Ascending aorta (tissue), 2 donors: ENCODE measurements at regions not wholly inside any gene's neighbourhood (a gene's known extent, or its start where the extent isn't known, plus 50 kb on each side); places are given as distances from the start of the nearest gene placed in this dataset.

Source experiments
- DNase-seq, 2 donors: peaks; one replicate each; pipeline ENCODE4 v3.0.0-alpha.2; 2019; ENCODE audit warnings: low spot score in 2 of 2
- H3K27ac ChIP-seq, 2 donors: fragments of 200-600 bp; sonication (generic); one replicate each; pipeline ENCODE4 v1.5.1; 2016 to 2017; ENCODE audit warnings: mild to moderate bottlenecking in 1 of 2
- H3K27me3 ChIP-seq: fragments of 200-600 bp; sonication (generic); one replicate; pipeline ENCODE4 v1.5.1; 2017
- H3K36me3 ChIP-seq, 2 donors: fragments of 200-600 bp; sonication (generic); one replicate each; pipeline ENCODE4 v1.5.1; 2016
- H3K4me1 ChIP-seq, 2 donors: fragments of 200-600 bp; sonication (generic); one replicate each; pipeline ENCODE4 v1.5.1; 2016 to 2017; ENCODE audit warnings: mild to moderate bottlenecking in 1 of 2
- H3K4me3 ChIP-seq, 2 donors: fragments of 200-600 bp; sonication (generic); one replicate each; pipeline ENCODE4 v1.5.1; 2016 to 2017; ENCODE audit warnings: mild to moderate bottlenecking in 1 of 2
- H3K9me3 ChIP-seq, 2 donors: fragments of 200-600 bp; sonication (generic); one replicate each; pipeline ENCODE4 v1.5.1; 2016
- intact Hi-C: fragments of 100-400 bp; cut with DNase I; formaldehyde crosslinking; loops from one replicate; pipeline ENCODE4 v1.15.1; 2023
- TF ChIP-seq, protein P1 (sequence below), 3 experiments: fragments of 200-600 bp in 2 of 3; fragments of 450-650 bp in 1 of 3; sonication (generic) in 2 of 3; IDR thresholded peaks; one replicate each; pipeline ENCODE4 v1.5.1; 2016 to 2019; ENCODE audit warnings: antibody characterized with exemption in 3 of 3, mild to moderate bottlenecking in 1 of 3, moderate library complexity in 1 of 3

- no peak for DNase-seq
- H3K4me1 ChIP-seq, result no peaks in the 10 kb centered on the region
- H3K27me3 ChIP-seq, result no peaks in the 10 kb centered on the region
These were observed 237.7 kb upstream of the C1orf174 start for GRCh38 chr1:4137621-4138415.

DNA sequence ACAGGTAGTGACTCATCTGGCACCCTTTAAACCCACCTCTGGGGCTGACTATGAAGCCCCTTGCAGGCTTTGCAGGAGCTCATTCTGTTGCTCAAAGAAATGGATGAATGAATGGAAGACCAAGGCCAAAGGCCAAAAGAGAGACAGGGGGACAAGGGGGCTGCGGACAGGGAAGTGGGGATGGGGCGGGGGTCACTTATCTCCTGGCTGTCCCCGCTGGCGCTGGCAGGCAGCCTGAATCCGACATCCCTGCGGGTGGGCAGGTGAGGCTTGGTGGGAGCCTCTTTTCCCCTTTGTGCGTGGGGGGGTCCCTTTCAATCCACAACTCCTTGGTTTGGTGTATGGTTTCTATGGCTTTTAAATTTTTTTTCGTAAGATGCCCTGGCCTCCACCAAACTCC lies 239.6 kb upstream of the C1orf174 start:
- no peak for DNase-seq
- H3K27me3 ChIP-seq, result no peaks in the 10 kb centered on the region
- no peak overlapping the region for H3K4me3 ChIP-seq
- no peaks in the 10 kb centered on the region for H3K4me1 ChIP-seq
- no peak overlapping the region for H3K27ac ChIP-seq
- intact Hi-C loops, result no loop called here
- TF ChIP-seq, protein P1, sequence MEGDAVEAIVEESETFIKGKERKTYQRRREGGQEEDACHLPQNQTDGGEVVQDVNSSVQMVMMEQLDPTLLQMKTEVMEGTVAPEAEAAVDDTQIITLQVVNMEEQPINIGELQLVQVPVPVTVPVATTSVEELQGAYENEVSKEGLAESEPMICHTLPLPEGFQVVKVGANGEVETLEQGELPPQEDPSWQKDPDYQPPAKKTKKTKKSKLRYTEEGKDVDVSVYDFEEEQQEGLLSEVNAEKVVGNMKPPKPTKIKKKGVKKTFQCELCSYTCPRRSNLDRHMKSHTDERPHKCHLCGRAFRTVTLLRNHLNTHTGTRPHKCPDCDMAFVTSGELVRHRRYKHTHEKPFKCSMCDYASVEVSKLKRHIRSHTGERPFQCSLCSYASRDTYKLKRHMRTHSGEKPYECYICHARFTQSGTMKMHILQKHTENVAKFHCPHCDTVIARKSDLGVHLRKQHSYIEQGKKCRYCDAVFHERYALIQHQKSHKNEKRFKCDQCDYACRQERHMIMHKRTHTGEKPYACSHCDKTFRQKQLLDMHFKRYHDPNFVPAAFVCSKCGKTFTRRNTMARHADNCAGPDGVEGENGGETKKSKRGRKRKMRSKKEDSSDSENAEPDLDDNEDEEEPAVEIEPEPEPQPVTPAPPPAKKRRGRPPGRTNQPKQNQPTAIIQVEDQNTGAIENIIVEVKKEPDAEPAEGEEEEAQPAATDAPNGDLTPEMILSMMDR (IDR thresholded peaks at IDR 0.05), result no peak
- H3K9me3 ChIP-seq, result no peaks in the 10 kb centered on the region
- H3K36me3 ChIP-seq, result no peaks in the 10 kb centered on the region

More at GRCh38 chr1:4137621-4138415, 237.7 kb upstream of the C1orf174 start:
- TF ChIP-seq, protein P1 (IDR thresholded peaks at IDR 0.05), result no peak
- Histone ChIP-seq H3K36me3 (no peaks in the 10 kb centered on the region), H3K9me3 (no peaks in the 10 kb centered on the region), H3K27ac (no peak overlapping the region), H3K4me3 (no peak overlapping the region)
- intact Hi-C loops, result no loop called here

DNA sequence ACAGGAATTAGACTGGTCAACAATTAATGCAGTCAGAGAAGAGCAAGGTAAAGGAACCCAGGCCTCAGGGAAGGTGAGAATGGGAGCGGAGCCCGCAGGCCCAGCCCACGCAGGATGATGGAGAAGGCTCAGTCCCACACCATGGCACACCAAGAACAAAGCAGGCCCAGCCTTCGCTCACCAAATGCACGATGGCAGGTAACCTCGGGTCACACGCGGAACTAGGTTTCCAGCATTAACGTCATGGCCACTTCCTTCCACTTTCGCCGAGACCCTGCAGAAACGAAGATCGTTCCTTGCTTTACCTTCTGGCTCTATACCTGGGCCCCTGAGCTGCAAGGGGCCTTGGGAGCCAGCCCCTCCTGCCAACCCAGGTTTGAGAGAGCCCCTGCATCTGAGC lies 240.2 kb upstream of the C1orf174 start:
- no peaks in the 10 kb centered on the region for H3K4me1 ChIP-seq
- TF ChIP-seq, protein P1 (IDR thresholded peaks at IDR 0.05), result no peak
- H3K4me3 ChIP-seq, result no peak overlapping the region
- no peaks in the 10 kb centered on the region for H3K36me3 ChIP-seq
- H3K27me3 ChIP-seq, result no peaks in the 10 kb centered on the region
- no peaks in the 10 kb centered on the region for H3K9me3 ChIP-seq
- H3K27ac ChIP-seq, result no peak overlapping the region
- intact Hi-C loops, result no loop called here
- no peak for DNase-seq

GRCh38 chr1:4140821-4141220 lies 240.7 kb upstream of the C1orf174 start:
- DNase-seq, result no peak
- Histone ChIP-seq H3K4me3 (no peak overlapping the region), H3K36me3 (no peaks in the 10 kb centered on the region), H3K4me1 (no peaks in the 10 kb centered on the region), H3K9me3 (no peaks in the 10 kb centered on the region), H3K27ac (no peak overlapping the region), H3K27me3 (no peaks in the 10 kb centered on the region)
- TF ChIP-seq, protein P1 (IDR thresholded peaks at IDR 0.05), result no peak
- intact Hi-C loops, result no loop called here

DNA sequence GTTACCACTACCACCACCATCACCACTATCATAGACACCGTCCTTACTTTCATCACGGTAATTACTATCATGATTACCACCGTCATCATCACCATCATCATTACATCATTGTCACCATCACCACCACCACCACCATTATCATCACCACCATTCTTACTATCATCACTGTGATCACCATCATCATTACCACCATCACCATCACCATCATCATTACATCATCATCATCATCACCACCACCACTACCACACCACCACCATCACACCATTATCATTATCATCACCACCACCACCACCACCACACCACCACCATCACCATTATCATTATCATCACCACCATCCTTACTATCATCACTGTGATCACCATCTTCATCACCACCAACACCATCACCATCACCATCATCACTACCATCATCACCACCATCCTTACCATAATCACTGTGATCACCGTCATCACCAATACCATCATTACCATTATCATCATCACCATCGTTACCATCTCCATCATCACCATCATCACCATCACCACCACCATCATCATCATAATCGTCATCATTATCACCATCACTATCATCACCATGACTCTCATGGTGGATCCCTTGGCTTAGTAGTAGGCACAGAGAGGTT lies 244.4 kb upstream of the C1orf174 start:
- H3K27ac ChIP-seq, result no peak overlapping the region
- H3K36me3 ChIP-seq, result no peaks in the 10 kb centered on the region
- no peaks in the 10 kb centered on the region for H3K9me3 ChIP-seq
- H3K4me1 ChIP-seq, result no peaks in the 10 kb centered on the region
- DNase-seq, result no peak
- intact Hi-C loops, result no loop called here
- no peak overlapping the region for H3K4me3 ChIP-seq
- H3K27me3 ChIP-seq, result no peaks in the 10 kb centered on the region
- TF ChIP-seq, protein P1 (IDR thresholded peaks at IDR 0.05), result no peak
